ENCODE measurements at regions not wholly inside any gene's neighbourhood (a gene's known extent, or its start where the extent isn't known, plus 50 kb on each side); places are given as distances from the start of the nearest gene placed in this dataset.

- intact Hi-C loops (cut with DNase I, micrococcal nuclease), result no loop called here
- ATAC-seq, result no peak
- peaks cover 3% of the 10 kb centered on the region for H3K4me1 ChIP-seq (ENCODE audit: low read depth)
- no peak overlapping the region for H3K4me3 ChIP-seq
- TF ChIP-seq CTCF (IDR thresholded peaks at IDR 0.05), result no peak
- H3K36me3 ChIP-seq (ENCODE audit: low read depth), result no peaks in the 10 kb centered on the region
- DNase-seq, result no peak
- H3K9me3 ChIP-seq, result no peaks in the 10 kb centered on the region
Observed at GRCh38 chr5:123873846-123874245, 361.9 kb downstream of the CSNK1G3 start.

GRCh38 chr5:123871373-123871772 lies 359.4 kb downstream of the CSNK1G3 start:
- Histone ChIP-seq H3K4me3 (no peak overlapping the region), H3K9me3 (no peaks in the 10 kb centered on the region), H3K4me1 (ENCODE audit: low read depth) (peaks cover 7% of the 10 kb centered on the region), H3K36me3 (ENCODE audit: low read depth) (no peaks in the 10 kb centered on the region)
- intact Hi-C loops (cut with DNase I, micrococcal nuclease), result no loop called here
- no peak for TF ChIP-seq CTCF (IDR thresholded peaks at IDR 0.05)
- DNase-seq (no peak), ATAC-seq (no peak)

GRCh38 chr5:123868881-123869280 lies 356.9 kb downstream of the CSNK1G3 start:
- Histone ChIP-seq H3K4me3 (no peak overlapping the region), H3K9me3 (no peaks in the 10 kb centered on the region), H3K36me3 (ENCODE audit: low read depth) (no peaks in the 10 kb centered on the region), H3K4me1 (ENCODE audit: low read depth) (peaks cover 4% of the 10 kb centered on the region)
- no peak for TF ChIP-seq CTCF (IDR thresholded peaks at IDR 0.05)
- no peak for DNase-seq
- intact Hi-C loops (cut with DNase I, micrococcal nuclease), result no loop called here
- no peak for ATAC-seq

- peaks cover 4% of the 10 kb centered on the region for H3K4me1 ChIP-seq (ENCODE audit: low read depth)
- intact Hi-C loops (cut with DNase I, micrococcal nuclease), result no loop called here
- TF ChIP-seq CTCF (IDR thresholded peaks at IDR 0.05), result no peak
- peak; percentile 96 for ATAC-seq
- H3K36me3 ChIP-seq (ENCODE audit: low read depth), result no peaks in the 10 kb centered on the region
- no peak overlapping the region for H3K4me3 ChIP-seq
- peak in 1 of 3 donors; percentile 55 for DNase-seq
- H3K9me3 ChIP-seq, result no peaks in the 10 kb centered on the region
Observed at GRCh38 chr5:123868267-123868666, 356.3 kb downstream of the CSNK1G3 start.

GRCh38 chr5:123865641-123866040 lies 353.7 kb downstream of the CSNK1G3 start:
- Histone ChIP-seq H3K9me3 (no peaks in the 10 kb centered on the region), H3K36me3 (ENCODE audit: low read depth) (no peaks in the 10 kb centered on the region), H3K4me3 (no peak overlapping the region), H3K4me1 (ENCODE audit: low read depth) (peaks cover 4% of the 10 kb centered on the region)
- intact Hi-C loops (cut with DNase I, micrococcal nuclease), result no loop called here
- no peak for ATAC-seq
- DNase-seq, result no peak
- no peak for TF ChIP-seq CTCF (IDR thresholded peaks at IDR 0.05)

- DNase-seq, result no peak
- no peaks in the 10 kb centered on the region for H3K36me3 ChIP-seq (ENCODE audit: low read depth)
- no peak for TF ChIP-seq CTCF (IDR thresholded peaks at IDR 0.05)
- intact Hi-C loops (cut with DNase I, micrococcal nuclease), result no loop called here
- H3K9me3 ChIP-seq, result no peaks in the 10 kb centered on the region
- H3K4me1 ChIP-seq (ENCODE audit: low read depth), result peaks cover 4% of the 10 kb centered on the region
- ATAC-seq, result no peak
- no peak overlapping the region for H3K4me3 ChIP-seq
Observed at GRCh38 chr5:123864578-123864977, 352.6 kb downstream of the CSNK1G3 start.

Measured in mucosa of descending colon (tissue), 3 donors.